ENCODE measurements at regions not wholly inside any gene's neighbourhood (a gene's known extent, or its start where the extent isn't known, plus 50 kb on each side); places are given as distances from the start of the nearest gene placed in this dataset.

- TF ChIP-seq, protein P1, sequence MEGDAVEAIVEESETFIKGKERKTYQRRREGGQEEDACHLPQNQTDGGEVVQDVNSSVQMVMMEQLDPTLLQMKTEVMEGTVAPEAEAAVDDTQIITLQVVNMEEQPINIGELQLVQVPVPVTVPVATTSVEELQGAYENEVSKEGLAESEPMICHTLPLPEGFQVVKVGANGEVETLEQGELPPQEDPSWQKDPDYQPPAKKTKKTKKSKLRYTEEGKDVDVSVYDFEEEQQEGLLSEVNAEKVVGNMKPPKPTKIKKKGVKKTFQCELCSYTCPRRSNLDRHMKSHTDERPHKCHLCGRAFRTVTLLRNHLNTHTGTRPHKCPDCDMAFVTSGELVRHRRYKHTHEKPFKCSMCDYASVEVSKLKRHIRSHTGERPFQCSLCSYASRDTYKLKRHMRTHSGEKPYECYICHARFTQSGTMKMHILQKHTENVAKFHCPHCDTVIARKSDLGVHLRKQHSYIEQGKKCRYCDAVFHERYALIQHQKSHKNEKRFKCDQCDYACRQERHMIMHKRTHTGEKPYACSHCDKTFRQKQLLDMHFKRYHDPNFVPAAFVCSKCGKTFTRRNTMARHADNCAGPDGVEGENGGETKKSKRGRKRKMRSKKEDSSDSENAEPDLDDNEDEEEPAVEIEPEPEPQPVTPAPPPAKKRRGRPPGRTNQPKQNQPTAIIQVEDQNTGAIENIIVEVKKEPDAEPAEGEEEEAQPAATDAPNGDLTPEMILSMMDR (IDR thresholded peaks at IDR 0.05): no peak
- TF ChIP-seq POLR2A (IDR thresholded peaks at IDR 0.05): no peak
- TF ChIP-seq EP300 (IDR thresholded peaks at IDR 0.05): no peak
- TF ChIP-seq POLR2AphosphoS5 (IDR thresholded peaks at IDR 0.05): no peak
Measured at GRCh38 chr6:90803956-90804355, 217.1 kb upstream of the MAP3K7 start.

All from upper lobe of left lung (tissue), 4 donors.